ENCODE measurements at regions not wholly inside any gene's neighbourhood (a gene's known extent, or its start where the extent isn't known, plus 50 kb on each side); places are given as distances from the start of the nearest gene placed in this dataset.

GRCh38 chr7:125436220-125436619, 506.6 kb upstream of the POT1 start:
- intact Hi-C loops (cut with DNase I) = no loop called here
- TF ChIP-seq, protein P1, sequence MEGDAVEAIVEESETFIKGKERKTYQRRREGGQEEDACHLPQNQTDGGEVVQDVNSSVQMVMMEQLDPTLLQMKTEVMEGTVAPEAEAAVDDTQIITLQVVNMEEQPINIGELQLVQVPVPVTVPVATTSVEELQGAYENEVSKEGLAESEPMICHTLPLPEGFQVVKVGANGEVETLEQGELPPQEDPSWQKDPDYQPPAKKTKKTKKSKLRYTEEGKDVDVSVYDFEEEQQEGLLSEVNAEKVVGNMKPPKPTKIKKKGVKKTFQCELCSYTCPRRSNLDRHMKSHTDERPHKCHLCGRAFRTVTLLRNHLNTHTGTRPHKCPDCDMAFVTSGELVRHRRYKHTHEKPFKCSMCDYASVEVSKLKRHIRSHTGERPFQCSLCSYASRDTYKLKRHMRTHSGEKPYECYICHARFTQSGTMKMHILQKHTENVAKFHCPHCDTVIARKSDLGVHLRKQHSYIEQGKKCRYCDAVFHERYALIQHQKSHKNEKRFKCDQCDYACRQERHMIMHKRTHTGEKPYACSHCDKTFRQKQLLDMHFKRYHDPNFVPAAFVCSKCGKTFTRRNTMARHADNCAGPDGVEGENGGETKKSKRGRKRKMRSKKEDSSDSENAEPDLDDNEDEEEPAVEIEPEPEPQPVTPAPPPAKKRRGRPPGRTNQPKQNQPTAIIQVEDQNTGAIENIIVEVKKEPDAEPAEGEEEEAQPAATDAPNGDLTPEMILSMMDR (IDR thresholded peaks at IDR 0.05) = no peak
- no peak for TF ChIP-seq POLR2A (IDR thresholded peaks at IDR 0.05)
- 75 to 95% (median 90%) methylated on average over 1 of the region's 1 CpG for WGBS, 4 donors
- DNase-seq (no peak), ATAC-seq (no peak)
- Histone ChIP-seq H3K27me3 (no peaks in the 10 kb centered on the region), H3K4me1 (no peaks in the 10 kb centered on the region), H3K36me3 (no peaks in the 10 kb centered on the region), H3K4me3 (no peak overlapping the region), H3K9me3 (peaks cover 0 to 6% (median 0%) of the 10 kb centered on the region in 12 donors), H3K27ac (no peak overlapping the region)

GRCh38 chr7:125431349-125431748, 501.7 kb upstream of the POT1 start:
- Histone ChIP-seq H3K36me3 (no peaks in the 10 kb centered on the region), H3K27me3 (no peaks in the 10 kb centered on the region), H3K9me3 (no peaks in the 10 kb centered on the region), H3K4me1 (no peaks in the 10 kb centered on the region), H3K27ac (no peak overlapping the region), H3K4me3 (no peak overlapping the region)
- WGBS, 4 donors = 70 to 84% (median 76%) methylated on average over 1 of the region's 1 CpG
- intact Hi-C loops (cut with DNase I) = no loop called here
- ATAC-seq (no peak), DNase-seq (no peak)
- no peak for TF ChIP-seq POLR2A (IDR thresholded peaks at IDR 0.05)
- TF ChIP-seq, protein P1 (IDR thresholded peaks at IDR 0.05) = no peak

DNA sequence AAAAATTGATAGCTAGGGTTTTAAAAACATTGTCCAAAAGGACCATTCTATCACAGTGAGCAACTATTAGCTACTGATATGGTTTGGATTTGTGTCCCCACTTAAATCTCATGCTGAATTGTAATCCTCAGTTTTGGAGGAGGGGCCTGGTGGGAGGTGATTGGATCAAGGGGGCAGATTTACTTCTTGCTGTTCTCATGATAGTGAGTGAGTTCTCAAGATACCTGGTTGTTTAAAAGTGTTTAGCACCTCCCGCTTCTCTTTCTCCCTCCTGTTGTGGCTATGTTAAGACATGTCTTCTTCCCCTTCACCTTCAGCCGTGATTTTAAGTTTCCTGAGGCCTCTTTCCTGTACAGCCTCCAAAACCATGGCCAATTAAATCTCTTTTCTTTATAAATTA, 500.4 kb upstream of the POT1 start:
- no peak for ATAC-seq
- DNase-seq = no peak
- Histone ChIP-seq H3K4me3 (no peak overlapping the region), H3K36me3 (no peaks in the 10 kb centered on the region), H3K9me3 (no peaks in the 10 kb centered on the region), H3K27ac (no peak overlapping the region), H3K4me1 (no peaks in the 10 kb centered on the region), H3K27me3 (no peaks in the 10 kb centered on the region)
- intact Hi-C loops (cut with DNase I) = no loop called here
- TF ChIP-seq, protein P1 (IDR thresholded peaks at IDR 0.05) = no peak
- TF ChIP-seq POLR2A (IDR thresholded peaks at IDR 0.05) = no peak
- 71 to 90% (median 72%) methylated on average over 2 of the region's 2 CpGs for WGBS, 4 donors

DNA sequence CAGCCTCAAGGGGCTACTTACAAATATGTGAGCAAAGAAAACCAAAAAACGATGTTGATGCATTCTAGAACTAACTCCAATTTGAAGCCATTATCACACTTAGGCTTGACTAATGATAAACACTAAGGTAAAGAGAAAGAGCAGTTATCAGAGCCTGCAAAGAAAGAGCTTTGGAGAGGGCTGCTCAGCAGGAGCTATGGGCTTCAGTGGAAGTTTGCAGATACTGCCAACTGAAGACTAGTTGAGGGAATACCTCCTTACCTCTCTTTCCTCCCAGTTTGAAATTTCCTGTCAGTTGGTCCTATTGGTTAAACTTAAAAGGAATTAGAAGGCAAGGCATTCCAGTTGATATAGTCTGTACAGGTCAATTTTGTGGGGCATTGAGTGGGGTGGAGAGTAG, 498.1 kb upstream of the POT1 start:
- Histone ChIP-seq H3K27ac (no peak overlapping the region), H3K9me3 (peaks cover 0 to under 1% (median 0%) of the 10 kb centered on the region in 12 donors), H3K4me1 (no peaks in the 10 kb centered on the region), H3K4me3 (no peak overlapping the region), H3K27me3 (no peaks in the 10 kb centered on the region), H3K36me3 (no peaks in the 10 kb centered on the region)
- intact Hi-C loops (cut with DNase I) = no loop called here
- ATAC-seq = no peak
- no peak for DNase-seq
- 32 to 50% (median 42%) methylated on average over 1 of the region's 1 CpG for WGBS, 4 donors
- no peak for TF ChIP-seq POLR2A (IDR thresholded peaks at IDR 0.05)

DNA sequence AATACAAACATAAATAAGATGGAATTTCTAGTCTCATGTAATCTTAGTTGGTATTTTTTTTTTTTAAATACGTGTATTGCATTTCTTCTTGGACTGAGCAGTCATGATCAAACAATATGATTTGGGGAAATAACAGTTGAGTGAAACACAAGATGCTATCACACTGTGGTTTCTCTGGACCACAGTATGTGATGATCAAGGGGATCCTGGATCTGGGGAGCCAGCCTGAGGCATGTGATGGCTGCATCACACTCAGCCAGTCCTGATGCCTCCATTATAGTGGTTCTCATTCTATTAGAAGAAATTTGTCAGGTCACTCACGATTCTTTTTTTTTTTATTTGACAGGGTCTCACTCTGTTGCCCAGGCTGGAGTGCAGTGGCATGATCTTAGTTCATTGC, 495.9 kb upstream of the POT1 start:
- intact Hi-C loops (cut with DNase I) = no loop called here
- Histone ChIP-seq H3K27me3 (no peaks in the 10 kb centered on the region), H3K27ac (no peak overlapping the region), H3K4me1 (no peaks in the 10 kb centered on the region), H3K36me3 (no peaks in the 10 kb centered on the region), H3K9me3 (peaks cover 0 to 11% (median 0%) of the 10 kb centered on the region in 12 donors), H3K4me3 (no peak overlapping the region)
- TF ChIP-seq, protein P1 (IDR thresholded peaks at IDR 0.05) = no peak
- no peak for TF ChIP-seq POLR2A (IDR thresholded peaks at IDR 0.05)
- 92 to 98% (median 94%) methylated on average over 2 of the region's 2 CpGs for WGBS, 4 donors
- ATAC-seq (no peak), DNase-seq (no peak)
